ENCODE measurements at regions not wholly inside any gene's neighbourhood (a gene's known extent, or its start where the extent isn't known, plus 50 kb on each side); places are given as distances from the start of the nearest gene placed in this dataset.

- no peak for TF ChIP-seq CTCF (IDR thresholded peaks at IDR 0.05)
These were observed 331.1 kb downstream of the MLLT3 start for GRCh38 chr9:20291201-20291600.

- TF ChIP-seq CTCF (IDR thresholded peaks at IDR 0.05): no peak
These were observed 332.0 kb downstream of the MLLT3 start for GRCh38 chr9:20290257-20290656.

GRCh38 chr9:20289423-20290010 is 332.8 kb downstream of the MLLT3 start:
- no peak for TF ChIP-seq CTCF (IDR thresholded peaks at IDR 0.05)

GRCh38 chr9:20286969-20287368 is 335.3 kb downstream of the MLLT3 start:
- no peak for TF ChIP-seq CTCF (IDR thresholded peaks at IDR 0.05)

- TF ChIP-seq CTCF (IDR thresholded peaks at IDR 0.05): no peak
These were observed 336.1 kb downstream of the MLLT3 start for GRCh38 chr9:20286154-20286700.

- TF ChIP-seq CTCF (IDR thresholded peaks at IDR 0.05): no peak
These were observed 337.6 kb downstream of the MLLT3 start for GRCh38 chr9:20284601-20285289.

GRCh38 chr9:20280330-20280729 is 342.0 kb downstream of the MLLT3 start:
- TF ChIP-seq CTCF (IDR thresholded peaks at IDR 0.05): no peak
